Common myeloid progenitor, CD34-positive (primary cell): ENCODE measurements at regions not wholly inside any gene's neighbourhood (a gene's known extent, or its start where the extent isn't known, plus 50 kb on each side); places are given as distances from the start of the nearest gene placed in this dataset.

Source experiments
- CTCF ChIA-PET: fragments of 350-600 bp; sonication (Branson Sonifier 250); formaldehyde crosslinking; loops from one replicate; lab custom pipeline; 2021; ENCODE audit warnings: antibody characterized with exemption; lab: Charles Lee
- POLR2A ChIA-PET: fragments of 350-600 bp; sonication (Branson Sonifier 250); formaldehyde crosslinking; loops from one replicate; lab custom pipeline; 2021; ENCODE audit warnings: antibody characterized with exemption; lab: Charles Lee
- DNase-seq, 3 donors: peaks; one replicate each; pipeline versions ENCODE4 v3.0.0 to v3.0.0-alpha.2; 2013
- H3K27ac ChIP-seq, 2 experiments: 1 replicate in 1 of 2; 2 replicates in 1 of 2; pipeline ENCODE4 v1.7.0; 2013; ENCODE audit warnings: inconsistent platforms in 2 of 2, low read length in 2 of 2, mild to moderate bottlenecking in 2 of 2, low read depth in 1 of 2, moderate library complexity in 1 of 2; ENCODE audit not compliant: severe bottlenecking in 2 of 2, insufficient read depth in 1 of 2, poor library complexity in 1 of 2
- H3K27me3 ChIP-seq, 5 experiments: replicated peaks in 2 of 5; 1 replicate in 3 of 5; 2 replicates in 2 of 5; pipeline versions ENCODE4 v1.6.1 to v1.7.0; 2013; ENCODE audit warnings: low read length in 4 of 5, mild to moderate bottlenecking in 2 of 5, moderate library complexity in 2 of 5, inconsistent platforms in 1 of 5; ENCODE audit not compliant: insufficient read depth in 5 of 5, control insufficient read depth in 4 of 5
- H3K36me3 ChIP-seq, 4 experiments: 1 replicate in 2 of 4; 2 replicates in 2 of 4; pipeline versions ENCODE4 v1.6.1 to v1.7.0; 2013; ENCODE audit warnings: low read length in 3 of 4, control low read depth in 1 of 4, mild to moderate bottlenecking in 1 of 4; ENCODE audit not compliant: control insufficient read depth in 4 of 4, insufficient read depth in 4 of 4
- H3K4me1 ChIP-seq, 4 experiments: 1 replicate in 3 of 4; 2 replicates in 1 of 4; pipeline versions ENCODE4 v1.6.1 to v1.7.1; 2013; ENCODE audit warnings: low read length in 3 of 4, mild to moderate bottlenecking in 3 of 4, control low read depth in 1 of 4, inconsistent platforms in 1 of 4, moderate library complexity in 1 of 4; ENCODE audit not compliant: control insufficient read depth in 4 of 4, insufficient read depth in 4 of 4; ENCODE audit errors: control extremely low read depth in 1 of 4
- H3K4me3 ChIP-seq, 7 experiments: 1 replicate in 4 of 7; 2 replicates in 3 of 7; pipeline versions ENCODE4 v1.5.1 to v1.7.0; 2013; ENCODE audit warnings: mild to moderate bottlenecking in 7 of 7, low read length in 6 of 7, moderate library complexity in 6 of 7, inconsistent platforms in 2 of 7, low read depth in 2 of 7, control low read depth in 1 of 7; ENCODE audit not compliant: insufficient read depth in 4 of 7, control insufficient read depth in 1 of 7; ENCODE audit errors: extremely low read depth in 1 of 7
- H3K9me3 ChIP-seq, 5 experiments: 1 replicate in 4 of 5; 2 replicates in 1 of 5; pipeline versions ENCODE4 v1.6.1 to v1.7.1; 2013; ENCODE audit warnings: low read length in 4 of 5, mild to moderate bottlenecking in 2 of 5, inconsistent platforms in 1 of 5, low read depth in 1 of 5, moderate library complexity in 1 of 5; ENCODE audit not compliant: control insufficient read depth in 4 of 5, insufficient read depth in 2 of 5; ENCODE audit errors: control extremely low read depth in 1 of 5
- WGBS: methylation state at CpG from one replicate; pipeline ENCODE4 v1.1.5; 2013; ENCODE audit not compliant: insufficient coverage; 5-methylcytosine and 5-hydroxymethylcytosine counted together

GRCh38 chr16:85304337-85304736 lies 192.1 kb upstream of the CIBAR2 start:
- ChIA-PET CTCF (interaction anchor here (0.6 to 7.6 kb wide), 22 partner anchors 10 to 312 kb away, joined by 3 to 38 read pairs (median 5); no protein-coding TSS in a partner anchor), POLR2A (interaction anchor here (0.6 kb wide), 1 partner anchor 99 kb away, joined by 3 read pairs; no protein-coding TSS in a partner anchor)
- Histone ChIP-seq H3K27ac (no peak overlapping the region), H3K9me3 (no peaks in the 10 kb centered on the region), H3K27me3 (no peaks in the 10 kb centered on the region), H3K4me3 (peak overlapping the region in 1 of 7 experiments; percentile 42), H3K36me3 (no peaks in the 10 kb centered on the region), H3K4me1 (peaks cover 28 to 65% (median 65%) of the 10 kb centered on the region in 4 experiments)
- 8% methylated on average over 6 of the region's 9 CpGs for WGBS
- peak; percentile 37 to 80 (median 75) for DNase-seq

GRCh38 chr16:85306071-85306792 lies 194.0 kb upstream of the CIBAR2 start:
- WGBS = 19% methylated on average over 12 of the region's 12 CpGs
- ChIA-PET CTCF (interaction anchor here (0.7 to 7.6 kb wide), 16 partner anchors 9 to 151 kb away, joined by 3 to 38 read pairs (median 7); no protein-coding TSS in a partner anchor), POLR2A (interaction anchor here (0.6 kb wide), 1 partner anchor 338 kb away, joined by 3 read pairs; no protein-coding TSS in a partner anchor)
- H3K9me3 ChIP-seq = no peaks in the 10 kb centered on the region
- peaks cover 28 to 84% (median 84%) of the 10 kb centered on the region in 4 experiments for H3K4me1 ChIP-seq
- no peaks in the 10 kb centered on the region for H3K36me3 ChIP-seq
- H3K27me3 ChIP-seq = no peaks in the 10 kb centered on the region
- no peak overlapping the region for H3K4me3 ChIP-seq
- H3K27ac ChIP-seq = peak overlapping the region in 1 of 2 experiments; percentile 76
- peak; percentile 90 to 96 (median 95) for DNase-seq

DNA sequence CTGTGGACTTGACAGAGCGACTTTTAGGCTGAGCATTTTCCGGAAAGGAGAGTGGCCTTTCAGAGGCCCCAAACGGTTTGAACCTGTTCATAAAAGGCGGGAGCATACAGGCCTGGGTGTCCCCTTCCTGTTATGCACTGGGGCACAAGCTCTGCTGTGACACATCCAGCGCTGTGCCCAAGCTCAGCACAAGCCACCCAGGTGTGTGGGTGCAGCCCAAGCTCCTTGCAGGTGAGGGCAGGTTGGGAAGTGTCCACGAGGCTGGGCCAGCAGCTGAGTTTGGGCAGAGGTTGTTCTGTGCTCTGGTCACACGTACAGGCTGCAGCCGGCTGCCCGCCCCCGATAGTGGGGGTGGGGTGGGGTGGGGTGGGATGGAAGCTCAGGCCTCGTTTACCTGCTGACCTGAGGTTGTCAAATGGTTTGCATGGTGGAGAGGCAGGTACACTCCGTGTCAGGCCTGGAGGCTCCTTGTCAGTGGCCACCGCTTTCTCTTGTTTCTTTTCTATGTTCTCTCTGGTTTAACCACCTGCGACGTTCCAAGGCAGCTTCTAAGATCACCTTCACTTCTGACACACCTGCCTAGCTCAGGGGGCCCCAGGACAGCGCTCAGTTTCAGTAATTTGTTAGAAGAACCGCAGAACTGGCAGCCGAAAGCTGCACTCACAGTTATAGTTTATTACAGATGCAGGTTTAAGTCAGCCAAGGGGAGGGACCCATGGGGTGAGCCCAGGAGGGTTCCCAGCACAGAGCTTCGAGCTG lies 194.7 kb upstream of the CIBAR2 start:
- CTCF ChIA-PET = interaction anchor here (0.8 to 7.6 kb wide), 20 partner anchors 8 to 120 kb away, joined by 3 to 38 read pairs (median 4); no protein-coding TSS in a partner anchor
- no peaks in the 10 kb centered on the region for H3K27me3 ChIP-seq
- H3K9me3 ChIP-seq = no peaks in the 10 kb centered on the region
- peaks cover 28 to 92% (median 91%) of the 10 kb centered on the region in 4 experiments for H3K4me1 ChIP-seq
- H3K36me3 ChIP-seq = no peaks in the 10 kb centered on the region
- POLR2A ChIA-PET = interaction anchor here (1.2 kb wide), 1 partner anchor 22 kb away, joined by 3 read pairs; no protein-coding TSS in a partner anchor
- no peak for DNase-seq
- no peak overlapping the region for H3K4me3 ChIP-seq
- H3K27ac ChIP-seq = peak overlapping the region in 1 of 2 experiments; percentile 76
- 79% methylated on average over 13 of the region's 19 CpGs for WGBS

- H3K36me3 ChIP-seq = no peaks in the 10 kb centered on the region
- CTCF ChIA-PET = interaction anchor here (0.7 to 7.6 kb wide), 18 partner anchors 10 to 119 kb away, joined by 3 to 38 read pairs (median 4); no protein-coding TSS in a partner anchor
- no peaks in the 10 kb centered on the region for H3K9me3 ChIP-seq
- H3K4me1 ChIP-seq = peaks cover 28 to 99% (median 98%) of the 10 kb centered on the region in 4 experiments
- H3K4me3 ChIP-seq = peak overlapping the region in 3 of 7 experiments; percentile 19 to 42 (median 35)
- H3K27me3 ChIP-seq = no peaks in the 10 kb centered on the region
- WGBS = 82% methylated on average over 17 of the region's 24 CpGs
- POLR2A ChIA-PET = interaction anchor here (1.2 kb wide), 1 partner anchor 21 kb away, joined by 3 read pairs; no protein-coding TSS in a partner anchor
- H3K27ac ChIP-seq = peak overlapping the region in 1 of 2 experiments; percentile 3
- DNase-seq = no peak
Measured at GRCh38 chr16:85307552-85308364, 195.5 kb upstream of the CIBAR2 start.

- peak overlapping the region in 5 of 7 experiments; percentile 0 to 58 (median 52) for H3K4me3 ChIP-seq
- peaks cover 30 to 99% (median 99%) of the 10 kb centered on the region in 4 experiments for H3K4me1 ChIP-seq
- peak overlapping the region in 1 of 2 experiments; percentile 3 for H3K27ac ChIP-seq
- DNase-seq = peak; percentile 38 to 89 (median 82)
- no peaks in the 10 kb centered on the region for H3K27me3 ChIP-seq
- ChIA-PET CTCF (interaction anchor here (0.7 to 7.6 kb wide), 14 partner anchors 9 to 64 kb away, joined by 3 to 38 read pairs (median 5); no protein-coding TSS in a partner anchor), POLR2A (interaction anchor here (0.7 to 2.0 kb wide), 6 partner anchors 12 to 304 kb away, joined by 3 to 6 read pairs (median 4); partner anchors contain the start of gene GSE1)
- no peaks in the 10 kb centered on the region for H3K9me3 ChIP-seq
- H3K36me3 ChIP-seq = no peaks in the 10 kb centered on the region
- WGBS = 18% methylated on average over 15 of the region's 17 CpGs
Measured at GRCh38 chr16:85308611-85309540, 196.6 kb upstream of the CIBAR2 start.
